ENCODE measurements at regions not wholly inside any gene's neighbourhood (a gene's known extent, or its start where the extent isn't known, plus 50 kb on each side); places are given as distances from the start of the nearest gene placed in this dataset.

DNA sequence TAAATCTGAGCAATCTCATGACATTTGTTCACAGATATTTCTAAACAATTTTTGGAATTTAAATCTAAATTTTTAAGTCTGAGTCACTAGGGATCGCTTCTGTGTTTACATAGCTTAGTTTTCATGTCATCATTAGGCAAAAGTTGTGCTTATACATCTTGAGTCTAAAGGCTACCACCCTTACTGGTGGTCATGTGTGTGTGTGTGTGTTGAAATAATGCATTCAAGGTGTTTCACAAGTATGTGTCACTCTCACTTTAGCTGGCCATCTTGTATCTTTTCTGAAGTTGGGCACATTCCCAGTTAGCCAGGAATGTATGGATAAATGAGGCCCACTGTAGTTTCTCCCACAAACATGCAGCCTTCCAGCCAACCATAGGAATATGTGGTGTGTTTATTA lies 1162.5 kb upstream of the PRMT6 start:
- TF ChIP-seq, protein P1, sequence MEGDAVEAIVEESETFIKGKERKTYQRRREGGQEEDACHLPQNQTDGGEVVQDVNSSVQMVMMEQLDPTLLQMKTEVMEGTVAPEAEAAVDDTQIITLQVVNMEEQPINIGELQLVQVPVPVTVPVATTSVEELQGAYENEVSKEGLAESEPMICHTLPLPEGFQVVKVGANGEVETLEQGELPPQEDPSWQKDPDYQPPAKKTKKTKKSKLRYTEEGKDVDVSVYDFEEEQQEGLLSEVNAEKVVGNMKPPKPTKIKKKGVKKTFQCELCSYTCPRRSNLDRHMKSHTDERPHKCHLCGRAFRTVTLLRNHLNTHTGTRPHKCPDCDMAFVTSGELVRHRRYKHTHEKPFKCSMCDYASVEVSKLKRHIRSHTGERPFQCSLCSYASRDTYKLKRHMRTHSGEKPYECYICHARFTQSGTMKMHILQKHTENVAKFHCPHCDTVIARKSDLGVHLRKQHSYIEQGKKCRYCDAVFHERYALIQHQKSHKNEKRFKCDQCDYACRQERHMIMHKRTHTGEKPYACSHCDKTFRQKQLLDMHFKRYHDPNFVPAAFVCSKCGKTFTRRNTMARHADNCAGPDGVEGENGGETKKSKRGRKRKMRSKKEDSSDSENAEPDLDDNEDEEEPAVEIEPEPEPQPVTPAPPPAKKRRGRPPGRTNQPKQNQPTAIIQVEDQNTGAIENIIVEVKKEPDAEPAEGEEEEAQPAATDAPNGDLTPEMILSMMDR (IDR thresholded peaks at IDR 0.05; ENCODE audit: insufficient read depth, low read length), result no peak
- H3K4me3 ChIP-seq (ENCODE audit: low read depth, low read length), result no peak overlapping the region
- DNase-seq (ENCODE audit: low read depth), result no peak

DNA sequence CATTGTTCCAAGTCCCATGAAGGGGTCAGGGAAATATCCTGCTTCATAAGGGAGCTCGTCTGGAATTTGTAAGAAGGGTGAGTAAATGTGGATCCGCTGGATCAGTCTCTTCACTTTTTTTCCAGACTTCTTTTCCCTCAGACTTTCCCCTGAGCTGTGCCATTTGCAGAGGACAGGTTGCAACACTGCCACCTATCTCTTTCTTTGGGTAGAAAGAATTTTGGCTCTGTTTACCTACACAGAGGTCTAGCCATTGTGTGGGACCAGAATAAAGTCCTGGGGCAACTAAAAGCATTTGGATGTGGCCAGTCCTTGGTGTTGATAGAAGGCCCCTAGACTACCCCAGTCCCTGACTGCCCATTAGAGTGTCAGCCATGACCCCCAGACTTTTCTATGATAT lies 1146.7 kb upstream of the PRMT6 start:
- no peak for DNase-seq (ENCODE audit: low read depth)
- no peak overlapping the region for H3K4me3 ChIP-seq (ENCODE audit: low read depth, low read length)
- TF ChIP-seq, protein P1 (IDR thresholded peaks at IDR 0.05; ENCODE audit: insufficient read depth, low read length), result no peak

DNA sequence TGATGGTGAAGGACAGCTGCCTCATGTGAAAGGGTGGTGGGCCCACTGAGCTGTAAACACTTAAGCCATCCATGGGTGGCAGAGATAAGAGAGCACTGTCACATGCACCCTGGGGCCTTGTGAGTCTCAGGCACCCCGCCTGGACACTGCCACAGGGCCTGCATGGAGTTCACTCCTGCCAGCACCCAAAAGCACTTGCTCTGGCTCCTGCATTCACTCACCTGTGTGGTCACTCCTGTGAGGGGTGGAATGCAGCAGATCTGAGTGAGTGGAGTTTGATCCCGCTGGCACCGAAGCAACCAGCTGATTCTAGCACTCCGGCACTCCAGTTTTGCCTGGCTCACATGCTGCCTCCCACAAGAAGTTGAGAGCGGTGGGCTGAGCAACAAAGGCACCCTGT lies 1142.1 kb upstream of the PRMT6 start:
- no peak for DNase-seq (ENCODE audit: low read depth)
- TF ChIP-seq, protein P1 (IDR thresholded peaks at IDR 0.05; ENCODE audit: insufficient read depth, low read length), result no peak
- no peak overlapping the region for H3K4me3 ChIP-seq (ENCODE audit: low read depth, low read length)

DNA sequence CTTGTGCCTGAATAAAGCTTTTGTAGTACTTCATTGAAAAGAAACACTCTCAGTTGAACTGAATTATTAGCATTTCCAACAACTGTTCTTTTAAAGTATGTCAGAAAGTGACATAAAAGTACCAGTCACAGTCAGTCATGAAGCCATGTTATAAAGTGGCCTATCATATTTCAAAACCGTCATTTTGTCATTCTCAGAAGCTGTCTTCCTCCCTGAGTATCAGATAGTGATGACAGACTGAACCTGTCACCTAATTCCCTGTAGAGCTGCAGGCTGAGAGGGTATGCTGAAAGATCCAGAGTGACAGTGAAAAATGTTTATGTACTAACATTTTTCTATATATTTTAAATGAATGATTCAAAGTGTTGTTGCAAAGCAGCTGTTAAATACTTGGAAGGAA lies 1121.7 kb upstream of the PRMT6 start:
- H3K4me3 ChIP-seq (ENCODE audit: low read depth, low read length), result no peak overlapping the region
- DNase-seq (ENCODE audit: low read depth), result no peak
- TF ChIP-seq, protein P1 (IDR thresholded peaks at IDR 0.05; ENCODE audit: insufficient read depth, low read length), result no peak

DNA sequence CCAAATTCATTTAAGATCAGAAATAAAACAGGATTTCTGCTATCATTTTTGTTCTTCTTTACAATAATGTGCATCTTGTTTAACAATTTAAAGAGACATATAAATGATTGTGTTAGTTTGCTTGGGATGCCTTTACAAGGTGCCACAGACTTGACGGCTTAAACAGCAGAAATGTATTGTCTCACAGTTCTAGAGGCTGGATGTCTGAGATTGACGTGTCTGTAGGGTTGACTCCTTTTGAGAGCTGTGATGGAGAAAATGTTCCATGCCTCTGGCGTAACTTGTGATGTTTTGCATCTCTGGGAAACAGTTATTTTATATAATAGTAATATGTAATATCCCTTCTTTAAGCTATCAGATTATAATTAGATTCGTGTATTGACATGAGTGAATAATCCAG lies 1091.6 kb upstream of the PRMT6 start:
- no peak overlapping the region for H3K4me3 ChIP-seq (ENCODE audit: low read depth, low read length)
- TF ChIP-seq, protein P1 (IDR thresholded peaks at IDR 0.05; ENCODE audit: insufficient read depth, low read length), result no peak
- no peak for DNase-seq (ENCODE audit: low read depth)

DNA sequence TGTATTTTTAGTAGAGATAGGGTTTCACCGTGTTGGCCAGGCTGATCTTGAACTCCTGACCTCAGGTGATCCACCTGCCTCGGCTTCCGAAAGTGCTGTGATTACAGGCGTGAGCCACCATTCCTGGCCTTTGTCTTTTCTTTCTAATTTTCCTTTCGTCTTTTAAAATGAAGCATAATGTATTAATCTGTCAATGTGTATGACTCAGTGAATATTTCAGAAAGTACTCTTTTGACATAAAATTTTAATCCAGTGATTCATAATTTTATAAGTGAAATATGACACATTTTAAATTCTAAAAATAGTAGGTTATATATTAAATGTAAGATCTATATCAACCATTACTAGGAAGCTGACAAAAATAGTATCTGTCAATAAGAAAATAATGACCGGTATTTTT lies 1059.0 kb upstream of the PRMT6 start:
- DNase-seq (ENCODE audit: low read depth), result no peak
- TF ChIP-seq, protein P1 (IDR thresholded peaks at IDR 0.05; ENCODE audit: insufficient read depth, low read length), result no peak
- H3K4me3 ChIP-seq (ENCODE audit: low read depth, low read length), result no peak overlapping the region

DNA sequence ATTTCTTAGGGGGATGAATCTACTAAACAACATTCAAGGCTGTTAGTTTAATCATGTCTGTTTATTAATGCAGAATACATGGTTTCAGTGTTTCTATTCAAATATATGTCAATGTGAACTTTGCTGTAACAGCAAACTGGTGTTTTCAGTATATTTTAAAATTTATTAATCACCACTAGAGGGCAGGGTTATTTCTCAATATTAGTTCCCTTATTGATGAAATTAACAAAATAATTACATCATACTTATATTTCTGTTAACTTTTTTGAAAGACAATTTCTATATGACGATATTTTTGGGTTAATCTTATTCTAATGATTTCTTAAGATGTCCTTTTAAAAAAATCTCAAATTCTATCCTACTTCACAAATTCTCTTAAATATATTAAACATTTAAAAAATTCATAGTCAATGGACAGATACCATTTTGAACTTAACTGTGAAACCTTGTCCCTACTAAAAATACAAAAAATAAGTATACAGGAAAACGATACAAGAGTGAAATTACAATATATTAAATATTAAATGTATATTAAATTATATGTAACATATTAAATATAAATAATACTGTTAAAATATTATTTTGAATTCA lies 1034.1 kb upstream of the PRMT6 start:
- H3K4me3 ChIP-seq (ENCODE audit: low read depth, low read length), result no peak overlapping the region
- DNase-seq (ENCODE audit: low read depth), result peak; percentile 26
- TF ChIP-seq, protein P1 (IDR thresholded peaks at IDR 0.05; ENCODE audit: insufficient read depth, low read length), result peak; percentile 16

All from fibroblast of the aortic adventitia (primary cell).